ENCODE measurements at regions not wholly inside any gene's neighbourhood (a gene's known extent, or its start where the extent isn't known, plus 50 kb on each side); places are given as distances from the start of the nearest gene placed in this dataset.

GRCh38 chr6:78487401-78487800 lies 379.9 kb upstream of the IRAK1BP1 start:
- TF ChIP-seq POLR2A (IDR thresholded peaks at IDR 0.05) (no peak), CTCF (IDR thresholded peaks at IDR 0.05) (no peak), POLR2AphosphoS5 (IDR thresholded peaks at IDR 0.05) (no peak)

All from breast epithelium (tissue), 3 donors.